Activated CD4-positive, CD25-positive, alpha-beta regulatory T cell treated with anti-CD3 and anti-CD28 coated beads, Interleukin-2, amount 50 U/mL, for 16 hours (primary cell): ENCODE measurements at regions not wholly inside any gene's neighbourhood (a gene's known extent, or its start where the extent isn't known, plus 50 kb on each side); places are given as distances from the start of the nearest gene placed in this dataset.

Experiments used
- DNase-seq: peaks from one replicate; pipeline ENCODE4 v3.0.0-alpha.2; 2020; ENCODE audit warnings: low read depth, low spot score

GRCh38 chr4:179399054-179399782 lies 1957.0 kb upstream of the AGA start:
- DNase-seq, result no peak

- no peak for DNase-seq
Observed at GRCh38 chr4:179415037-179415846, 1973.0 kb upstream of the AGA start.

GRCh38 chr4:179415847-179416223 lies 1973.6 kb upstream of the AGA start:
- DNase-seq, result no peak

- no peak for DNase-seq
Observed at GRCh38 chr4:179417357-179417756, 1975.1 kb upstream of the AGA start.

- DNase-seq, result no peak
Observed at GRCh38 chr4:179437962-179438361, 1995.7 kb upstream of the AGA start.

GRCh38 chr4:179441596-179441995 lies 1999.4 kb upstream of the AGA start:
- DNase-seq, result no peak

GRCh38 chr4:179447308-179447707 lies 2005.1 kb upstream of the AGA start:
- no peak for DNase-seq

- DNase-seq, result no peak
Observed at GRCh38 chr4:179465131-179465797, 2023.0 kb upstream of the AGA start.

GRCh38 chr4:179467878-179468277 lies 2025.6 kb upstream of the AGA start:
- DNase-seq, result no peak

GRCh38 chr4:179472164-179472563 lies 2029.9 kb upstream of the AGA start:
- no peak for DNase-seq

- no peak for DNase-seq
Observed at GRCh38 chr4:179478608-179479007, 2036.4 kb upstream of the AGA start.

GRCh38 chr4:179485781-179486180 lies 2043.5 kb upstream of the AGA start:
- no peak for DNase-seq

GRCh38 chr4:179486570-179487335 lies 2044.5 kb upstream of the AGA start:
- no peak for DNase-seq

- DNase-seq, result no peak
Observed at GRCh38 chr4:179492260-179493080, 2050.2 kb upstream of the AGA start.

GRCh38 chr4:179503976-179504375 lies 2061.7 kb upstream of the AGA start:
- no peak for DNase-seq

- no peak for DNase-seq
Observed at GRCh38 chr4:179509489-179509888, 2067.3 kb upstream of the AGA start.

- DNase-seq, result no peak
Observed at GRCh38 chr4:179521952-179522351, 2079.7 kb upstream of the AGA start.

- no peak for DNase-seq
Observed at GRCh38 chr4:179530958-179531357, 2088.7 kb upstream of the AGA start.

- no peak for DNase-seq
Observed at GRCh38 chr4:179536694-179537093, 2094.5 kb upstream of the AGA start.

GRCh38 chr4:179539641-179540040 lies 2097.4 kb upstream of the AGA start:
- no peak for DNase-seq

- no peak for DNase-seq
Observed at GRCh38 chr4:179543771-179544170, 2101.5 kb upstream of the AGA start.
